ENCODE measurements at regions not wholly inside any gene's neighbourhood (a gene's known extent, or its start where the extent isn't known, plus 50 kb on each side); places are given as distances from the start of the nearest gene placed in this dataset.

- TF ChIP-seq CTCF (IDR thresholded peaks at IDR 0.05) (no peak), POLR2A (IDR thresholded peaks at IDR 0.05) (no peak)
Measured at GRCh38 chr2:239791526-239792404, 233.4 kb downstream of the NDUFA10 start.

Data from testis (tissue), 2 donors.